ENCODE measurements at regions not wholly inside any gene's neighbourhood (a gene's known extent, or its start where the extent isn't known, plus 50 kb on each side); places are given as distances from the start of the nearest gene placed in this dataset.

GRCh38 chr3:103794656-103795055, 1359.8 kb downstream of the ZPLD1 start:
- H3K27me3 ChIP-seq (ENCODE audit: insufficient read depth, low read length, poor library complexity): no peaks in the 10 kb centered on the region
- DNase-seq (no peak), ATAC-seq (ENCODE audit: insufficient read depth, low read depth) (no peak)
- H3K27ac ChIP-seq (ENCODE audit: low read length): no peak overlapping the region
- H4K20me1 ChIP-seq (ENCODE audit: insufficient read depth, low read length): no peaks in the 10 kb centered on the region
- H3K4me1 ChIP-seq (ENCODE audit: insufficient read depth, low read length): no peaks in the 10 kb centered on the region
- H2AFZ ChIP-seq (ENCODE audit: low read depth, low read length): no peak overlapping the region
- no peak overlapping the region for H3K4me3 ChIP-seq (ENCODE audit: low read depth in 1 of 2, low read length in 2 of 2)
- H3K36me3 ChIP-seq (ENCODE audit: insufficient read depth, low read length): no peaks in the 10 kb centered on the region
- no peak overlapping the region for H3K4me2 ChIP-seq (ENCODE audit: insufficient read depth, low read length)
- H3K9ac ChIP-seq (ENCODE audit: low read depth, low read length): no peak overlapping the region
- TF ChIP-seq EZH2 (IDR thresholded peaks at IDR 0.05; ENCODE audit: borderline replicate concordance, low read depth, low read length, severe bottlenecking) (no peak), CTCF (IDR thresholded peaks at IDR 0.05; ENCODE audit: borderline replicate concordance, extremely low read depth, low read length, poor library complexity, severe bottlenecking) (peak; percentile 15)
- H3K9me3 ChIP-seq (ENCODE audit: insufficient read depth, low read length, severe bottlenecking): no peaks in the 10 kb centered on the region
- no peaks in the 10 kb centered on the region for H3K79me2 ChIP-seq (ENCODE audit: insufficient read depth, low read length)

- no peaks in the 10 kb centered on the region for H3K4me1 ChIP-seq (ENCODE audit: insufficient read depth, low read length)
- TF ChIP-seq EZH2 (IDR thresholded peaks at IDR 0.05; ENCODE audit: borderline replicate concordance, low read depth, low read length, severe bottlenecking) (no peak), CTCF (IDR thresholded peaks at IDR 0.05; ENCODE audit: borderline replicate concordance, extremely low read depth, low read length, poor library complexity, severe bottlenecking) (no peak)
- H3K27me3 ChIP-seq (ENCODE audit: insufficient read depth, low read length, poor library complexity): no peaks in the 10 kb centered on the region
- no peak overlapping the region for H3K27ac ChIP-seq (ENCODE audit: low read length)
- no peaks in the 10 kb centered on the region for H3K9me3 ChIP-seq (ENCODE audit: insufficient read depth, low read length, severe bottlenecking)
- no peaks in the 10 kb centered on the region for H3K79me2 ChIP-seq (ENCODE audit: insufficient read depth, low read length)
- H3K9ac ChIP-seq (ENCODE audit: low read depth, low read length): no peak overlapping the region
- no peaks in the 10 kb centered on the region for H4K20me1 ChIP-seq (ENCODE audit: insufficient read depth, low read length)
- H3K4me3 ChIP-seq (ENCODE audit: low read depth in 1 of 2, low read length in 2 of 2): no peak overlapping the region
- H3K4me2 ChIP-seq (ENCODE audit: insufficient read depth, low read length): no peak overlapping the region
- no peak for DNase-seq
- H3K36me3 ChIP-seq (ENCODE audit: insufficient read depth, low read length): no peaks in the 10 kb centered on the region
- no peak overlapping the region for H2AFZ ChIP-seq (ENCODE audit: low read depth, low read length)
- no peak for ATAC-seq (ENCODE audit: insufficient read depth, low read depth)
Measured at GRCh38 chr3:103796068-103796467, 1361.3 kb downstream of the ZPLD1 start.

- ATAC-seq (ENCODE audit: insufficient read depth, low read depth): no peak
- H3K79me2 ChIP-seq (ENCODE audit: insufficient read depth, low read length): no peaks in the 10 kb centered on the region
- H4K20me1 ChIP-seq (ENCODE audit: insufficient read depth, low read length): no peaks in the 10 kb centered on the region
- no peak overlapping the region for H3K27ac ChIP-seq (ENCODE audit: low read length)
- no peaks in the 10 kb centered on the region for H3K27me3 ChIP-seq (ENCODE audit: insufficient read depth, low read length, poor library complexity)
- H3K9me3 ChIP-seq (ENCODE audit: insufficient read depth, low read length, severe bottlenecking): no peaks in the 10 kb centered on the region
- no peak overlapping the region for H2AFZ ChIP-seq (ENCODE audit: low read depth, low read length)
- no peaks in the 10 kb centered on the region for H3K4me1 ChIP-seq (ENCODE audit: insufficient read depth, low read length)
- no peaks in the 10 kb centered on the region for H3K36me3 ChIP-seq (ENCODE audit: insufficient read depth, low read length)
- TF ChIP-seq EZH2 (IDR thresholded peaks at IDR 0.05; ENCODE audit: borderline replicate concordance, low read depth, low read length, severe bottlenecking) (no peak), CTCF (IDR thresholded peaks at IDR 0.05; ENCODE audit: borderline replicate concordance, extremely low read depth, low read length, poor library complexity, severe bottlenecking) (no peak)
- H3K4me3 ChIP-seq (ENCODE audit: low read depth in 1 of 2, low read length in 2 of 2): no peak overlapping the region
- DNase-seq: no peak
- H3K4me2 ChIP-seq (ENCODE audit: insufficient read depth, low read length): no peak overlapping the region
- no peak overlapping the region for H3K9ac ChIP-seq (ENCODE audit: low read depth, low read length)
Measured at GRCh38 chr3:103803787-103804186, 1369.0 kb downstream of the ZPLD1 start.

- no peaks in the 10 kb centered on the region for H3K79me2 ChIP-seq (ENCODE audit: insufficient read depth, low read length)
- H4K20me1 ChIP-seq (ENCODE audit: insufficient read depth, low read length): no peaks in the 10 kb centered on the region
- H3K4me1 ChIP-seq (ENCODE audit: insufficient read depth, low read length): no peaks in the 10 kb centered on the region
- no peak overlapping the region for H3K4me2 ChIP-seq (ENCODE audit: insufficient read depth, low read length)
- H3K27ac ChIP-seq (ENCODE audit: low read length): no peak overlapping the region
- no peak overlapping the region for H3K4me3 ChIP-seq (ENCODE audit: low read depth in 1 of 2, low read length in 2 of 2)
- no peak for DNase-seq
- TF ChIP-seq CTCF (IDR thresholded peaks at IDR 0.05; ENCODE audit: borderline replicate concordance, extremely low read depth, low read length, poor library complexity, severe bottlenecking): no peak
- no peak for TF ChIP-seq EZH2 (IDR thresholded peaks at IDR 0.05; ENCODE audit: borderline replicate concordance, low read depth, low read length, severe bottlenecking)
- no peaks in the 10 kb centered on the region for H3K36me3 ChIP-seq (ENCODE audit: insufficient read depth, low read length)
- no peaks in the 10 kb centered on the region for H3K27me3 ChIP-seq (ENCODE audit: insufficient read depth, low read length, poor library complexity)
- no peak overlapping the region for H3K9ac ChIP-seq (ENCODE audit: low read depth, low read length)
- H3K9me3 ChIP-seq (ENCODE audit: insufficient read depth, low read length, severe bottlenecking): no peaks in the 10 kb centered on the region
- no peak overlapping the region for H2AFZ ChIP-seq (ENCODE audit: low read depth, low read length)
- ATAC-seq (ENCODE audit: insufficient read depth, low read depth): no peak
Measured at GRCh38 chr3:103810167-103810566, 1375.4 kb downstream of the ZPLD1 start.
